ENCODE measurements at regions not wholly inside any gene's neighbourhood (a gene's known extent, or its start where the extent isn't known, plus 50 kb on each side); places are given as distances from the start of the nearest gene placed in this dataset.

GRCh38 chr13:24630121-24630520, 50.1 kb upstream of the ATP12A start (continued):
- TF ChIP-seq, protein P1, sequence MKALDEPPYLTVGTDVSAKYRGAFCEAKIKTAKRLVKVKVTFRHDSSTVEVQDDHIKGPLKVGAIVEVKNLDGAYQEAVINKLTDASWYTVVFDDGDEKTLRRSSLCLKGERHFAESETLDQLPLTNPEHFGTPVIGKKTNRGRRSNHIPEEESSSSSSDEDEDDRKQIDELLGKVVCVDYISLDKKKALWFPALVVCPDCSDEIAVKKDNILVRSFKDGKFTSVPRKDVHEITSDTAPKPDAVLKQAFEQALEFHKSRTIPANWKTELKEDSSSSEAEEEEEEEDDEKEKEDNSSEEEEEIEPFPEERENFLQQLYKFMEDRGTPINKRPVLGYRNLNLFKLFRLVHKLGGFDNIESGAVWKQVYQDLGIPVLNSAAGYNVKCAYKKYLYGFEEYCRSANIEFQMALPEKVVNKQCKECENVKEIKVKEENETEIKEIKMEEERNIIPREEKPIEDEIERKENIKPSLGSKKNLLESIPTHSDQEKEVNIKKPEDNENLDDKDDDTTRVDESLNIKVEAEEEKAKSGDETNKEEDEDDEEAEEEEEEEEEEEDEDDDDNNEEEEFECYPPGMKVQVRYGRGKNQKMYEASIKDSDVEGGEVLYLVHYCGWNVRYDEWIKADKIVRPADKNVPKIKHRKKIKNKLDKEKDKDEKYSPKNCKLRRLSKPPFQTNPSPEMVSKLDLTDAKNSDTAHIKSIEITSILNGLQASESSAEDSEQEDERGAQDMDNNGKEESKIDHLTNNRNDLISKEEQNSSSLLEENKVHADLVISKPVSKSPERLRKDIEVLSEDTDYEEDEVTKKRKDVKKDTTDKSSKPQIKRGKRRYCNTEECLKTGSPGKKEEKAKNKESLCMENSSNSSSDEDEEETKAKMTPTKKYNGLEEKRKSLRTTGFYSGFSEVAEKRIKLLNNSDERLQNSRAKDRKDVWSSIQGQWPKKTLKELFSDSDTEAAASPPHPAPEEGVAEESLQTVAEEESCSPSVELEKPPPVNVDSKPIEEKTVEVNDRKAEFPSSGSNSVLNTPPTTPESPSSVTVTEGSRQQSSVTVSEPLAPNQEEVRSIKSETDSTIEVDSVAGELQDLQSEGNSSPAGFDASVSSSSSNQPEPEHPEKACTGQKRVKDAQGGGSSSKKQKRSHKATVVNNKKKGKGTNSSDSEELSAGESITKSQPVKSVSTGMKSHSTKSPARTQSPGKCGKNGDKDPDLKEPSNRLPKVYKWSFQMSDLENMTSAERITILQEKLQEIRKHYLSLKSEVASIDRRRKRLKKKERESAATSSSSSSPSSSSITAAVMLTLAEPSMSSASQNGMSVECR (CRISPR knock-in tag; IDR thresholded peaks at IDR 0.05; ENCODE audit: borderline replicate concordance) = no peak
- TF ChIP-seq, protein P2, sequence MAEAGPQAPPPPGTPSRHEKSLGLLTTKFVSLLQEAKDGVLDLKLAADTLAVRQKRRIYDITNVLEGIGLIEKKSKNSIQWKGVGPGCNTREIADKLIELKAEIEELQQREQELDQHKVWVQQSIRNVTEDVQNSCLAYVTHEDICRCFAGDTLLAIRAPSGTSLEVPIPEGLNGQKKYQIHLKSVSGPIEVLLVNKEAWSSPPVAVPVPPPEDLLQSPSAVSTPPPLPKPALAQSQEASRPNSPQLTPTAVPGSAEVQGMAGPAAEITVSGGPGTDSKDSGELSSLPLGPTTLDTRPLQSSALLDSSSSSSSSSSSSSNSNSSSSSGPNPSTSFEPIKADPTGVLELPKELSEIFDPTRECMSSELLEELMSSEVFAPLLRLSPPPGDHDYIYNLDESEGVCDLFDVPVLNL (CRISPR knock-in tag; IDR thresholded peaks at IDR 0.05; ENCODE audit: borderline replicate concordance, low read depth) = no peak
- no peak for TF ChIP-seq NR3C1 (CRISPR knock-in tag; conservative IDR thresholded peaks at IDR 0.05; ENCODE audit: low read depth)
